Caco-2 (cell line): ENCODE measurements at regions not wholly inside any gene's neighbourhood (a gene's known extent, or its start where the extent isn't known, plus 50 kb on each side); places are given as distances from the start of the nearest gene placed in this dataset.

Source experiments
- BruUV-seq: library from RNA; stranded (reverse); fragments of 400-500 nt; replicated peaks from 2 replicates; lab custom pipeline; 2021; lab: Mats Ljungman, UMichigan
- CTCF ChIA-PET: fragments of 300-600 bp; sonication (Branson Sonifier 250); formaldehyde crosslinking; loops from one replicate; lab custom pipeline; 2022; ENCODE audit warnings: antibody characterized with exemption; lab: Charles Lee
- POLR2A ChIA-PET: fragments of 300-600 bp; sonication (Branson Sonifier 250); formaldehyde crosslinking; loops from one replicate; lab custom pipeline; 2022; ENCODE audit warnings: antibody characterized with exemption; lab: Charles Lee
- DNase-seq, 2 experiments: peaks; one replicate each; pipeline versions ENCODE4 v3.0.0 to v3.0.0-alpha.2; 2020 to 2022
- H3K27me3 ChIP-seq: replicated peaks from 2 replicates; pipeline ENCODE4 v1.6.0; 2011; ENCODE audit warnings: low read length; ENCODE audit not compliant: control insufficient read depth, insufficient read depth
- H3K36me3 ChIP-seq: 2 replicates; pipeline ENCODE4 v1.5.1; 2011; ENCODE audit warnings: low read length; ENCODE audit not compliant: control insufficient read depth, insufficient read depth
- H3K4me1 ChIP-seq: fragments of 250-450 bp; sonication (Bioruptor Pico); 2 replicates; pipeline ENCODE4 v1.5.1; 2020; ENCODE audit warnings: mild to moderate bottlenecking
- H3K4me3 ChIP-seq: 2 replicates; pipeline ENCODE4 v1.5.1; 2011; ENCODE audit warnings: low read depth, mild to moderate bottlenecking, control low read depth, low read length
- H3K9me3 ChIP-seq: fragments of 250-450 bp; sonication (Bioruptor Pico); 2 replicates; pipeline ENCODE4 v1.5.1; 2020; ENCODE audit warnings: mild to moderate bottlenecking, moderate library complexity
- H3K27ac Mint-ChIP-seq: one replicate; pipeline ENCODE4 v1.8.0; 2022; ENCODE audit warnings: mixed read lengths; ENCODE audit not compliant: unreplicated experiment
- H3K27me3 Mint-ChIP-seq: one replicate; pipeline ENCODE4 v1.8.0; 2022; ENCODE audit warnings: mixed read lengths; ENCODE audit not compliant: insufficient read depth, unreplicated experiment
- H3K36me3 Mint-ChIP-seq: one replicate; pipeline ENCODE4 v1.8.0; 2022; ENCODE audit warnings: mild to moderate bottlenecking, mixed read lengths; ENCODE audit not compliant: insufficient read depth, unreplicated experiment
- H3K4me1 Mint-ChIP-seq: one replicate; pipeline ENCODE4 v1.8.0; 2022; ENCODE audit warnings: low read depth, mixed read lengths; ENCODE audit not compliant: unreplicated experiment
- H3K4me3 Mint-ChIP-seq: one replicate; pipeline ENCODE4 v1.8.0; 2022; ENCODE audit warnings: mild to moderate bottlenecking, moderate library complexity, mixed read lengths; ENCODE audit not compliant: unreplicated experiment
- H3K9me3 Mint-ChIP-seq: one replicate; pipeline ENCODE4 v1.8.0; 2022; ENCODE audit warnings: mixed read lengths; ENCODE audit not compliant: unreplicated experiment
- CTCF ChIP-seq, 2 experiments: fragments of 200-600 bp in 1 of 2; IDR thresholded peaks; 1 replicate in 1 of 2; 2 replicates in 1 of 2; pipeline versions ENCODE4 v1.5.1 to v1.8.0; 2011 to 2022; ENCODE audit warnings: antibody characterized with exemption in 1 of 2, control low read depth in 1 of 2, inconsistent platforms in 1 of 2, low read depth in 1 of 2, low read length in 1 of 2, mild to moderate bottlenecking in 1 of 2, moderate library complexity in 1 of 2; ENCODE audit not compliant: insufficient read depth in 1 of 2, severe bottlenecking in 1 of 2, unreplicated experiment in 1 of 2
- intact Hi-C: fragments of 100-400 bp; cut with micrococcal nuclease; formaldehyde crosslinking; loops from one replicate; pipeline ENCODE4 v1.10.0; 2022; ENCODE audit not compliant: unreplicated experiment

DNA sequence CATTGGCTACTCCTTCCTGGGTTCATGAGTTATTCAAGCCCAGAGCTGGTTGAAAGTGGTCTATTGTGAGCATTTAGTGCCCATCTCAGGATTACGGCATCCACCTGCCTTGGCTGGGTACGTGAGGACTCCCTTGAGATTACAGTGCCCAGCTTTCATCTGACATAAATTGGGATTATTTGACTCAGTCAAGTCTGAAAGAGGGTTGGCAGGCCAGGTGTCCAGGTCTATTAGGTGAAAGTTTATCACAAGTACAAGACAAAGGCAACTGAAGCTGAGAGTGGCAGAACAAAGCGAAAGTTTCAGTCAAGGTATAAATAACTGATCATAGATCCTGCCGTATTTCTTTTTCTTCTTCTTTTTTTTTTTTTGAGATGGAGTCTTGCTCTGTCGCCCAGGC is 84.6 kb upstream of the ATF7IP start:
- no peaks in the 10 kb centered on the region for H3K36me3 Mint-ChIP-seq
- peaks cover 26% of the 10 kb centered on the region for H3K9me3 Mint-ChIP-seq
- H3K4me3 ChIP-seq, result no peak overlapping the region
- H3K4me1 ChIP-seq, result no peaks in the 10 kb centered on the region; the same call in 1 of the 2 replicates
- intact Hi-C loops, result no loop called here
- H3K27me3 ChIP-seq, result no peaks in the 10 kb centered on the region
- H3K9me3 ChIP-seq, result no peaks in the 10 kb centered on the region
- no peaks in the 10 kb centered on the region for H3K27me3 Mint-ChIP-seq
- ChIA-PET CTCF (no interaction called here), POLR2A (no interaction called here)
- H3K27ac Mint-ChIP-seq, result no peak overlapping the region
- no TSS peak for BruUV-seq
- no peak overlapping the region for H3K4me3 Mint-ChIP-seq
- no peak for DNase-seq
- H3K4me1 Mint-ChIP-seq, result peaks cover 6% of the 10 kb centered on the region
- no peaks in the 10 kb centered on the region for H3K36me3 ChIP-seq
- no peak for TF ChIP-seq CTCF (IDR thresholded peaks at IDR 0.05; ENCODE audit: insufficient read depth in 1 of 2, low read depth in 1 of 2, low read length in 1 of 2, severe bottlenecking in 1 of 2, unreplicated experiment in 1 of 2)

DNA sequence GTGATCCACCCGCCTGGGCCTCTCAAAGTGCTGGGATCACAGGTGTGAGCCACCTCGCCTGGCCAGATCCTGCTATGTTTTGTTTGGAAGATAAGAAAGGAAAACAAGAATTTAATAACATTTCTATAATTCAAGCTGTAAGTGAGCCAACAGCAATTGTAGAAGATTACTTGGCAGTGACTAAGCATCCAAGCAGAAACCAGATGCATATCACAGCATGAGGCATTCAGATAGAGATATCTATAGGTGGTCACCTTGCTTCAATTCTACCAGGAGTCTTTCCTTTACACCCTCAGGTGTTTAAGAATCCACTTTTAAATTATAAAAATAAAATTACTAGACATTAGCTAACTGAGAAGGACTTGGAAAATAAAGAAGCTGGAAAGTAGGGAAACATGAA is 83.9 kb upstream of the ATF7IP start:
- ChIA-PET CTCF (no interaction called here), POLR2A (no interaction called here)
- H3K9me3 Mint-ChIP-seq, result peaks cover 22% of the 10 kb centered on the region
- H3K27me3 Mint-ChIP-seq, result no peaks in the 10 kb centered on the region
- intact Hi-C loops, result no loop called here
- no peaks in the 10 kb centered on the region for H3K36me3 ChIP-seq
- no TSS peak for BruUV-seq
- no peak overlapping the region for H3K27ac Mint-ChIP-seq
- H3K4me1 ChIP-seq, result no peaks in the 10 kb centered on the region; the same call in 1 of the 2 replicates
- no peaks in the 10 kb centered on the region for H3K36me3 Mint-ChIP-seq
- H3K4me1 Mint-ChIP-seq, result peaks cover 6% of the 10 kb centered on the region
- no peak overlapping the region for H3K4me3 Mint-ChIP-seq
- no peak for TF ChIP-seq CTCF (IDR thresholded peaks at IDR 0.05; ENCODE audit: insufficient read depth in 1 of 2, low read depth in 1 of 2, low read length in 1 of 2, severe bottlenecking in 1 of 2, unreplicated experiment in 1 of 2)
- no peak for DNase-seq
- no peaks in the 10 kb centered on the region for H3K9me3 ChIP-seq
- no peak overlapping the region for H3K4me3 ChIP-seq
- no peaks in the 10 kb centered on the region for H3K27me3 ChIP-seq

DNA sequence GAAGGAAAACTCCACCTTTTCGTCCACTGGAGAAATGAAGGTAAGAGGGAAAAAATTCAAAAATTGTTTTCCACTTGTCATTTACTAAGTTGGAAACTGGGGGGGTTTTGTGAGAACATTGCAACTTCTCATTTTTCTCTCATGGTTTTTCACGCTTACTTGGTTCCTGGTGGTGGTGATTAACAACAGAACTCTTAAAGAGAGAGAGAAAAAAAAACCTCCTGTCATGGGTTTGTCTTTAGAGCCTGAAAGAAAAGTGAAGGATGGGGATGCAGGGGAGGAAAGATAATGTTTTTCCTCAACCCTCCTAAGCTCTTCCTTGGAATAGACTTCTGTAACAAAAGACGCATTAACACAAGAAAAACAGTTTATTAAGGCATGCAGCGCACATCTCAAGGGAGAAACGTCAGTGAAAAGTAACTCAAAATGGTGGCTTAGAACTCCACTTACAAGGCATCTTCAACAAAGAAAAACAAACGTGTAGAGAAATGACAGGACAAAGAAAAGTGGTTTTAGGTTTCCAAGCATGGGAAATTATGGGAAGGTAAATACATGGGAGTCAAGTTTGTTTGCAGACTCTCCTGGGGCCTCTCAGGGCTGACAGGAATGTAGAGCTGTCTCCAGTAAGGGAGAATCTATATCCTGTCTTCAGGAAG is 81.9 kb upstream of the ATF7IP start:
- Mint-ChIP-seq H3K9me3 (peaks cover 16% of the 10 kb centered on the region), H3K4me3 (no peak overlapping the region), H3K4me1 (peaks cover 6% of the 10 kb centered on the region), H3K36me3 (no peaks in the 10 kb centered on the region), H3K27ac (no peak overlapping the region), H3K27me3 (no peaks in the 10 kb centered on the region)
- Histone ChIP-seq H3K27me3 (no peaks in the 10 kb centered on the region), H3K9me3 (peaks cover 4% of the 10 kb centered on the region), H3K36me3 (no peaks in the 10 kb centered on the region), H3K4me1 (no peaks in the 10 kb centered on the region; the same call in 1 of the 2 replicates), H3K4me3 (no peak overlapping the region)
- TF ChIP-seq CTCF (IDR thresholded peaks at IDR 0.05; ENCODE audit: insufficient read depth in 1 of 2, low read depth in 1 of 2, low read length in 1 of 2, severe bottlenecking in 1 of 2, unreplicated experiment in 1 of 2), result no peak
- ChIA-PET POLR2A (no interaction called here), CTCF (interaction anchor here (1.4 kb wide), 1 partner anchor 170 kb away, joined by 3 read pairs; no protein-coding TSS in a partner anchor)
- BruUV-seq, result no TSS peak
- DNase-seq, result no peak
- intact Hi-C loops, result no loop called here
